Activated CD4-positive, alpha-beta T cell treated with anti-CD3 and anti-CD28 coated beads, Interleukin-2, Interleukin-6, amounts not matched to agents 100 ng/mL and 50 ng/mL, durations not matched to agents 16 hours and 8 hours (primary cell): ENCODE measurements at regions not wholly inside any gene's neighbourhood (a gene's known extent, or its start where the extent isn't known, plus 50 kb on each side); places are given as distances from the start of the nearest gene placed in this dataset.
"Not testable (repeated sequence)": the region's sequence is repeated elsewhere in the genome, so short reads cannot be mapped to it uniquely, and the experiment has no call there.

Experiments used
- DNase-seq: peaks from one replicate; pipeline ENCODE4 v3.0.0-alpha.2; 2020

DNA sequence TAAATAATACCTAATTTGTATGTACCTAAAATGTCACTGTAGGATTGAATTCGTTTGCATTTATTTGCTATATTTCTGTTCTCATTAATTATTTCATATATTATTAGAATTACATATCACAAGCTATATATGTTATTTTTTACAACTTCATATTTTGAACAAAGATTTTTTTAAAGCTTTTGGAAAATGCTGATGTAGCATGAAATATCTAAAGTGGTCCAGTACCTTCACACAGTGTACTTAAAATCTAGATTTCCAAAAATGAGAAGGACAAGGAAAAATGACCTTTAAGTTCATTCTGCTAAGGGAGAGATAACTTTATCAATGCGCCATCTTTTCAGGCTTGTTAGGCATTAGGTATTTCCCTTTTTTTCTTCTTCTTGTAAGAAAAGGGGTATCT is 71.8 kb downstream of the LARP7 start:
- DNase-seq = no peak

DNA sequence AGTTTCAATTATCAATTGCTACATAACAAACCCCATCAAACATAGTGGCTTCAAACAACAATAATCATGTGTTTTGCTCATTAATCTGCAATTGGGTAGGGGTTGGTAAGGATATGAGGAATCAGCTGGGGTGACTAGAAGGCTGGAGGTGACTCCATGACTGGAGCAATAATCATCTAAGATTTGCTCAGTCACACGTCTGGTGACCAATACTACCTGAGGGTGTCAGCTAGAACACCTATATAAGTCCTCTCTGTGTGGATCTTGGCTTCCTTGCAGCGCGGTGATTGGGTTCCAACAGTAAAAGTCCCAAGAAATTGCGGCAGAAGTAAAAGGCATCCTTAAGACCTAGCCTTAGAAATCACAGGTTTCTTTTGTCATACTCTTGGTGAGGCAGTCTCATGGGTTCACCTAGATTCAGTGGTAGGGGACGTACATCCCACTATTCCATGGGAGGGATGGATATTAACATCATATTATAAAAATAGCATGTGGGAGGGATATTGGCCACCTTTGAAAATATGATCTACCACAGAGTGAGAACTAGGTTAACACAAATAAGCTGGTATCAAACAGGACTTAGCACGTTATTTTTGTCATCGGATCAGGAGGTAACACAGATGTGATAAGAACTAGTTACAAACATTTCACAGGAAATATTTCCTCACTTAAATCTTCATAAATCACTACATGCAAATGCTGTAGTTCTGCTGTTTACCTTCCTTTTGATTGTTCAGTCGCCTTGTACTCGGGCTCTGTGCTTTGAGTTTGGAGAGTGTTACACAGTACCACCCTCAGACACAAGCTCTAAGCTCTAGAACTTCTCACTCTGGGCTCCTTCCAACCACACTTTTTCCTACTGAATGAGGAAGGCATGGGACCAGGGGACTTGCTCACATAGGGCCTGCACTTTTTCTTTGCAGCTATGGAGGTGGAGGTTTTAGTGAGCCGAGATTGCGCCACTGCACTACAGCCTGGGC is 78.3 kb downstream of the LARP7 start:
- DNase-seq = no peak

- DNase-seq = no peak
Observed at GRCh38 chr4:112717856-112718255, 80.9 kb downstream of the LARP7 start.

DNA sequence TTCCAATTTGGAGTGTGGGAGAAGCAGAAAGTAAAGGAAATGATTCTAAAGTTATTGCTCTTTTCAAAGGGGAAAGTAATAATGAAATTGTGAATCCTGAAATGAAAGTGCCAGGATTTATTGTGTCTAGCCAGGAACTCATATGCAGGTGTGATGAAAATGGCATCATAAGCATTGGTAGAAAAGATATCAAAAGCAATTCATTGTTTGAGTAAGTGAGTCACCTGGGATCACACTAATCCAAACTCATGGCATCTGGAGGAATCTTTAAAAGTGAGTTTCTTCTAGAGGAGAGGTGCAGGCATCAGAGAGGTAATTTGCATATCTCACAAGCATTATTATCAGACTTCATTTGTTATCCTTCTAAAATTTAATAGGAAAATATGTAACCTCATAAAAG is 84.7 kb downstream of the LARP7 start:
- no peak for DNase-seq

GRCh38 chr4:112726041-112726440 is 89.1 kb downstream of the LARP7 start:
- DNase-seq = no peak

DNA sequence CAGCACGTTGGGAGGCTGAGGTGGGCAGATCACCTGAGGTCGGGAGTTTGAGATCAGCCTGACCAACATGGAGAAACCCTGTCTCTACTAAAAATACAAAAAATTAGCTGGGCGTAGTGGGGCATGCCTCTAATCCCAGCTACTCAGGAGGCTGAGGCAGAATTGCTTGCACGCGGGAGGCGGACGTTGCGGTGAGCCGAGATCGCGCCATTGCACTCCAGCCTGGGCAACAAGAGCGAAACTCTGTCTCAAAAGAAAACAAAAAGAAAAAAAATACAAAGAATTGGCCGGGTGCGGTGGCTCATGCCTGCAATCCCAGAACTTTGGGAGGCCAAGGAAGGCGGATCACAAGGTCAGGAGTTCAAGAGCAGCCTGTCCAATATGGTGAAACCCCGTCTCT is 90.8 kb downstream of the LARP7 start:
- not testable (repeated sequence) for DNase-seq

DNA sequence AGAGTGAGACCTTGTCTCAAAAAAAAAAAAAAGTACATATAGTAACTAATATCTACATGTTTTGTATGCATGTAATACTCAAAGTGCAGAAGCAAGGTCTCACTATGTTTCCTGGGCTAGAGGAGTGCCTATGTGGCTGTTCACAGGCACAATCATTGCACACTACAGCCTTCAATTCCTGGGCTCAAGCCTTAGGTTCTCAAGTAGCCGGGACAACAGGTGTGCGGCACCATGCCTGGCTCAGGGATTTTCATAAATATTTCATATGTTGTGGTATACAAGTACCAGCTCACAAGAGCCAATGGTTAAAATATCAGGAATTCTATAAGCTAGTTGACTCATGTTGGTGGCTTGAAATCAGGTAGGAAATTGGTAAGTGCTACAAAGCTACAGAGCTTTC is 94.8 kb downstream of the LARP7 start:
- DNase-seq = no peak

DNA sequence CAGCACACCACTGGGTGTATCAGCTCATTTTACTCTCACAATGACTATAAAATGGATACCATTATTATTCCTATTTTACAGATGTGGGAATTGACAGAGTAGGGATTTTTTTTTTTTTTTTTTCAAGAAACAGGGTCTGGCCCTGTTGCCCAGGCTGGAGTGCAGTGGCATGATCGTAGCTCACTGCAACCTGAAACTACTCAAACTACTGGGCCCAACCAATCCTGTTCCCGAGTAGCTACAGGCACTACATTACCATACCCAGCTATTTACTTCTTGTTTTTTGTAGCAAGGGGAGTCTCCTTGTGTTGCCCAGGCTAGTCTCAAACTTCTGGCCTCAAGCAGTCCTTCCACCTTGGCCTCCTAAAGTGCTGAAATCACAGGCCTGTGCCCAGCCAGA is 95.2 kb downstream of the LARP7 start:
- no peak for DNase-seq

DNA sequence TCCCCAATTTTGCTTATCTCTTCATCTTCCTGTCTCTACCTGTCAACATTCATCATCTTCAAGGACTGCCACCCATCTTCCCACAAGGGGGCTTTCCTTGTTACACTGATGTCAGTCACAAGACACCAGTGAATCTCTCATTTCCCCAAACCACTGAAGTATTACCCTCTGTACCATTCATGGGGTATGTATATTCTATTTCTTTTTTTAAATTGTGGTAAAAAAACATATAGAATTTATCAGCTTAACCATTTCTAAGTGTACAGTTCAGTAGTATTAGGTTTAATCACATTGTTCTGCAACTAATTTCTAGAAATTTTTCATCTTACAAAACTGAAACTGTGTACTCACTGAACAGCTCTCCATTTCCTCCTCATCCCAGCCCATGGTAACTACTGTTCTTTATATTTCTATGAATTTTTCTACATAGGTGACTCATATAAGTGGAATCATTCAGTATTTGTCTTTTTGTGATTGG is 98.6 kb downstream of the LARP7 start:
- peak; percentile 79 for DNase-seq

- DNase-seq = peak; percentile 71
Observed at GRCh38 chr4:112736718-112737135, 99.8 kb downstream of the LARP7 start.

DNA sequence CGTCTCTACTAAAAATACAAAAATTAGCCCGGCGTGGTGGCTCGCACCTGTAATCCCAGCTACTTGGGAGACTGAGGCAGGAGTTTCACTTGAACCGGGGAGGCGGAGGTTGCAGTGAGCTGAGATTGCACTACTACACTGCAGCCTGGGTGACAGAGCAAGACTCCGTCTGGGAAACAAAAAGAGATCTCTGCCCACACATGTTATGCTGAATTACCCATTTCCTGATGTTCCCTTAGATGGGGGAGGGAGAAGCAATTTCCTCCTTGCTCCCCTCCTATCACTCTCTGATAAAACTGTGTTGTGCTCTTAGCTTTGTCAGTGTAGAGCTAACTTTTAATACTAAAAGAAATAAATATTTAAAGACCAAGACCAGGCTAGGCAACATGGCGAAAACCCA is 102.5 kb downstream of the LARP7 start:
- no peak for DNase-seq

DNA sequence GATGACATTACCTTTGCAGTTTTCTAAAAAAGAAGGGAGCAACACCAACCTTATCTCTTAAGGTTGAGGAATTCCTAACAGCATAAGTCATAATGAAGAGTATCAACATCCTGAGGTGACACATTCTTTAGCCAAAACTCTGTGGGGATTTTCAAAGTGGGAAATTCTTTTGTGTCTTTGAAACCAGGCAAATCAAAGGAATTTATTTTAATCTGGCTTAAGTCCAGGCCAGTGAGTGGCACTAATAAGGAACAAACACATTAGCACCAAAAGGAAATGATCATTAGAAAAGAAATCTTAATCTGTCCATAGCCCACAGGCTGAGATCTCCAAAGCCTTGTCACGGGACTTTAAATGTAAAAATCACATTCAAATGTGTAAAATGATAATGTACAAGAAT is 110.1 kb downstream of the LARP7 start:
- no peak for DNase-seq

GRCh38 chr4:112748352-112748878 is 111.5 kb downstream of the LARP7 start:
- DNase-seq = no peak

GRCh38 chr4:112750749-112751148 is 113.8 kb downstream of the LARP7 start:
- DNase-seq = not testable (repeated sequence)

GRCh38 chr4:112751447-112751846 is 114.5 kb downstream of the LARP7 start:
- no peak for DNase-seq

GRCh38 chr4:112752061-112752460 is 115.1 kb downstream of the LARP7 start:
- DNase-seq = no peak

GRCh38 chr4:112752510-112752909 is 115.6 kb downstream of the LARP7 start:
- no peak for DNase-seq

- no peak for DNase-seq
Observed at GRCh38 chr4:112753333-112753732, 116.4 kb downstream of the LARP7 start.

DNA sequence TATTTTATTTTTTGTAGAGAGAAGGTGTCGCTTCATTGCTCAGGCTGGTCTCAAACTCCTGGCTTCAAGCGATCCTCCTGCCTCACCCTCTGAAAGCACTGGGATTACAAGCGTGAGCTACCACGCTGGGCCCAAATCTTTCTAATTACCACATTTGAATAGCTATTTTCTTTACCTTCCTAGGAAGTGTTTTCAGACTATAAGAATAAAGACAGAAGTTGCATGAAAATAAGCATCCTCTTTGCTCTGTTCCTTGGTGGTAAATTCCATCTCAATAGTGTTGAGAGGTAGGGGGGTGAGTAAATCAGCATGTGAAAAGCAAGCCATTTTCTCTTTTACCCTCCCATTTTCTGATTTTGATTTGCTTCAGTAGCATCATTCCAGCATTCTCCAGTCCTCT is 122.4 kb downstream of the LARP7 start:
- no peak for DNase-seq

- peak; percentile 52 for DNase-seq
Observed at GRCh38 chr4:112765317-112765974, 128.5 kb downstream of the LARP7 start.

GRCh38 chr4:112766422-112766821 is 129.5 kb downstream of the LARP7 start:
- DNase-seq = peak; percentile 15

- DNase-seq = no peak
Observed at GRCh38 chr4:112767386-112767785, 130.4 kb downstream of the LARP7 start.

DNA sequence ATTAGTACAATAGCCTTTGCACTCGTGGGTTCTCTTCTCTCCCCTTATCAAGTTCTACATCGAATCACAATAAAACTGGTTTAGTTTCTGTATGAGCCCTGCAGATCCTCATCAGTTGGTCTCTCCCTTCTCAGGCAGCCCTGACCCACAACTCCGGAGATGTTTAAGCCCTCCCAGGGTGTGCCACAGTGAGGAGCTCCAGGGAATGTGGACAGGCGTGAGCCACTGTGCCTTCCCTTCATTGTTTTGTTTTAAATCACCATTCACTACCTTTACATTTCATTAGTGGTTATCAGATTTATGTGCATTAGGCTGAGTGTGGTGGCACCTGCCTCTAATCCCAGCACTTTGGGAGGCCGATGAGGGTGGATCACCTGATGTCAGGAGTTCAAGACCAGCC is 133.2 kb downstream of the LARP7 start:
- no peak for DNase-seq

- DNase-seq = no peak
Observed at GRCh38 chr4:112775801-112776200, 138.9 kb downstream of the LARP7 start.
